ENCODE measurements at regions not wholly inside any gene's neighbourhood (a gene's known extent, or its start where the extent isn't known, plus 50 kb on each side); places are given as distances from the start of the nearest gene placed in this dataset.

DNA sequence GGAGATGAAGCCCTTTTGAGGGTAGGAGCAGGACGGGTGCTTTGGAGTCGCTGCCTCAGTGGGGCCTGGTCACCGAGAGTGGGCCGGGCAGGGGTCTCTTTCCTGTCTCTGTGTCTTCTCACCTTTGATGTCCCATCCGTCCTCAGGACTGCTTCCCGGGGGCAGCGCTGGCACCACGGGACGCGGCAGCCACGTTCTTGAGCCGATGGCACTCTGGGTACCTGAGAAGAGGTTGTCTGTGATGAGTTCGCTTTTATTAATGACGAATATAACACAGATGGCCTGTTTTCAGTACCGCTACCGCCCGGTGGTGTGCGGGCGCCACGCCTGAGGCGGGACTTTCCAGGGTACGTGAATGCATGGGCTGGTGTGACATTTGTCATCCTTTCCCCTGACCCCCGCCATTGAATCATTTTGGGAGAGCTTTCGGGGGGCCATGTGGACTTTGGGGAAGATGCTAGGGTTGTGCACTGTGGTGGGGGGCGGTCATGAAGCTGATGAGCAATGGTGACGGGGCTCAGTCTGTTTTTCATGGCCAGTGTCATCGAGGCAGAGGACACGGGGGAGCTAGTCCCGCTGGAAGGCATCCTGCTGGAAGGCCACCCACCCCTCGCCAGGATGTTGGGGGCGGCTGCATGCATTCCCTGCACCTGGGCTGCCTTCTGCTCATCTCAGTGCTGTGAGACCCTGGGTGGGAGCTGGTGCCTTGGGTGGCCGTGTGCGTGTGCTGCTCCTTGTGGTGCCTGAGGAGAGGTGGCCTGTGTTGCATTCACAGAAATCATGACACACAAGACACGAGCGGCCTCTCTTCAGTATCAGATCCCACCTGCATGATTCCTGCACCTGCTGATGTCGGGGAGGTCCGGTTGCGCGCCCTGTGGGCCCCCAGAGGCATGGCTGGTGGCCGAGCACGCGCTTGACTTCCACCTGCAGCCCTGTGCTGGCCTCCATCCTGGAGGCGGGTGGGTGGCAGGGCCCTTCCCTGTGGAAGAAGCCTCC lies 162.5 kb upstream of the RTL1 start:
- no peak for DNase-seq (ENCODE audit: low read depth, low spot score)

DNA sequence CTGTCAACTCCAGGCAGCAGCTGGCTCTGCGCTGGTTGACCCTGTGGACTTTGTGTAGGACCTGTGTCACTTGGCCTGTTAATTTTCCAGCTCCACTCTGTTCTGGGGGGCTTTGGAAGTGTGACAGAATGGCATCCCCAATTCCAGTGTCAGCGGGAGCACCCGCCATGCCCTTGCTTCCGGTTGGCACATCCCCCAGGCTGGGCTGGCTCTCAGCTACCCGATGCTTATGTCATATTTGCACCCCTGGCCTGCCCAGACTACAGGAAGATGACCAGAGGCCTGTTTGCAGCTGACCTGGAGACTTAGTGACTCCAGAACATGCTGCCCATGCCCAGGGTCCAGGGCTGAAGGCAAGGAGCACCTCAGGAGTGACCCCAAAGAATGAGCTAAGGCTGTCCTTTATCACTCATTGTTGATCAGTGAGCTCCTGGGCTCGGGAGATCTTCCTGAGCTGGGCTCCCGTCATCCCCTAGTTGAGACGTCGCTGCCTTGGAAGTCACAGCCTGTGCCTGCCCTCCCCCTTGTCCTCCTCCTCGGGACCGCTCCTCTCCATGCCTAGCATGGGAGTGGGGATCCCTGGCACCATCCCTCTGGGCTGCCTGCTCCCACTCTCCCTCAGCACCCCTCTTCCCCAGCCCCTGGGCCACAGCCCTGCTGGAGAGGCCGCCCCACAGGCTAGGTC lies 163.4 kb upstream of the RTL1 start:
- DNase-seq (ENCODE audit: low read depth, low spot score), result no peak

DNA sequence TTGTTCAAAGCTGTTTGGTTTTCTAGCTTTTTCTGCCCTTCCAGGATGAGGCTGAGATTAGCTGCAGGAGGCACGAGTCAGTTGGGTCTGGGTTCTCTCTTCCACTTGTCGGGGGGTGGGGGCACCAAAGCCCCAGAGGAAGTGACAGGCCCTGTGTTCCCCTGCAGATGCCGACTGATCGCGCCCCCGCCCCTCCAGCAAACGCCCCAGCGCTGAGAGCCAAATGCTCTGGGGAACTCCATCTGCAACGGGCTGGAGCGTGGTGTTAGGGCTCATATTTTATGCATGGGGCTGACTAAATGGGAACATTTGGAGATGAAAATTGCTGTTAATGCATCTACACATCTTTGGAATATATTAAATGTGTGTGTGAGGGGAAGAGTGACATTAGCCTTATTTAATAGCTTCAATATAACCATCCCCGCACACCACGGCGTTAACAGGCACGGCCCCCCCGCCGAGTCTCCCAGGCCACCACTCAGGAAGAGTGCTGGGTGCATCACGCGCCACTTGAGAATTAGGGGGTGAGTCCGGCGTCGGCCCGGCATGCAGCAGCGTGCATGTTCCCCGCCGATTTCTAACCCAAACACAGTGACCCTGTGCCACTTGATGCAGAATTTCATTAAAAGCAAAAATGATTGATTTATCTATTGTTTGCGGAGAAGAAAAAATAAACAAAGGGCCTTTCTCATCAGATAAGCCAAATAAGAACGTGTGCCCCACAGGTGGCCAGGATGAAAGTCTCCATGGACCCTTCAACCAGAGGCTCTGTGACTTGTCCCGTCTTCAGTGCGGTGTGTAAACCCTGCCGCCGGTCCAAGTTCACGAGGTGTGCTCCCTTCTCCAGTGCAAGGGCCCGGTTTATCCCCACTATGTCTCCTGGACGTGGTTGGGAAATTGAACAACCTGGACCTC lies 165.0 kb upstream of the RTL1 start:
- no peak for DNase-seq (ENCODE audit: low read depth, low spot score)

DNA sequence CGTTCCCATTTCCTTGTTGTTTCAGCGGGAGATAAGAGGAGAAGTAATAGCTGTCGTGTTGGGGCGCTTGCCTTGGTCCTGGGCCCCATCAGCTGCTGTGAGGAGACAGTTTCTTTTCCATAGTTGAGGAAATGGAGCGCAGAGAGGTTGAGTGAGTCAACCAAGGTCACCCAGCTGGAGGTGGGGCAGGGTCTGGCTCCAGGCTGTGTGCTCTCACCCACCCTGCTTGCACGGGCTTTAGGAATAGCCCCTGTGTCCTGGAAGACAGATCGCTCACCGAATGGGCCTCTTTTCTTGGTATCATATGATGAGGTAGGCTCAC lies 165.7 kb upstream of the RTL1 start:
- no peak for DNase-seq (ENCODE audit: low read depth, low spot score)

DNA sequence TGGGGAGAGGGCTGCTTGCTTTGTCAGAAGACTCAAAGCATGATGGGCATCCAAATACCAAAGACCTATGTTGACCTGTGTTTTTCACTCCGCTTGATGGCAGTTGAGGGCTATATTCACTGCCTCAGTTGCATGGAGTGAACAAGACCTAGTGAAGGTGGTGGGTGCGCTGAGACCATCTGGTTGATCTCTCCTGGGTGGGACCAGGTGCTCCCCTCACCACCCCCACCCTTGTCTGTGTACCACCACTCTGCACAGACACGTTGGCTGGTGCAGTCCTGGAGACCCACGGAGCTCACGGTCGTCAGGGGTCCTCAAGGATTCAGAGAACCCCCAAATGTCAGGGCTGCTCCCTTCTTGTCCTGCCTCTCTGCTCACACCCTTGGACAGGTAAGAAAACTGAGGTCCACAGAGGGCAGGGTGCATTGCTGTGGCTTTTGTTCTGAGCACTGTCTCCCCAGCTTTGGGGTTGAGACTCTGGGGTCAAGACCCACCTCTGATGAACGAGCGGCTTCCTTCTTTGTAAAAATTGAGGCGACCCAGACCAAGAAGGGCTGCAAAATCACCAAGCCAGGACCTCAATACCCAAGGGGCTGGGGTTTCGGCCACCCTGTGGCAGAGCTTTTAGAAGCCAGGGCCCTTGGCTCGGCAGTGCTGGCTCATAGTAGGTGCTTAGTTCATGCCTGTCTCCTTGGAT lies 166.3 kb upstream of the RTL1 start:
- no peak for DNase-seq (ENCODE audit: low read depth, low spot score)

DNA sequence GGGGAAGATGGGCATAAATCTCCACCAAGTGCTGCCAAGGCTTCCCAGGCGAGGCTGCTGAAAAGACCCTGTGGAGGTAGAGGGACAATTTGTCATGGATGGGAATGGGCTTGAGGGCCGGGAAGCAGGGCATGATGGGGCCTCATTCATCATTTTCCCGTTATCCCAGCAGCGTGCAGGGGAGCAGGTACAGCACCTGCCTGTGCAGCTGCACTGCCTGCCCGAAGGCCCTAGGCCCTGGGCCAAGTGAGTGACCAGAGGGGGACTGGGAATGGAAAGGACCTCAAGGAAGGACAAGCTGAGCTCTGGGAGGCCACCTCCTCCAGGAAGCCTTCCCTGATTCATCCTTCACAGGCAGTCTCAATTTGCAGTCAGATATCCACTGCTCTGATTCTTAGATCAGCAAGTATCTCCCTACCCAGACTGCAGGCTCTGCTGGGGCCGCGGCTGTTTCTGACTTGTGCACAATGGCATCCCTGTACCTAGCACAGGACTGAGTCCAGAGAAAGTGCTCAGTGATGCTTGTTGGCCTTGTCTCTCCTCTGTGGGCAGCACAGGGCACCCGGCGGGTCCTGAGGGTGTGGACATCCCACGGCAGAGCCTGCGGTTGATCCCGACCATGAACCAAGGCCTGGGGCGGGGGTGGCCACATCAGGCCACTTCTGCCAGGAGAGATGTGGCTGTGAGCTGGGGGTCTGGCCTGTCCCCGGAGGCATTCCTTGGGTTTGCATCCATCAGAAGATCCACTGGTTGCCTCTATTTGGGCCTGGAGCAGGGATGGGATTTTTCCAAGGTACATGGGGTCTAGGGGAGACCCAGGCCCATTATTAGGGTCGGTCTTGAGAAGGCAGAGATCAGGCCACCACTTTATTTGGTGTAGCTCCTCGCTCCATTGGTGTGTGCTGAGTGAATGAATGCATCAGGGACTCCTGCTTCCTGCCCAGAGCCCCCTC lies 167.3 kb upstream of the RTL1 start:
- DNase-seq (ENCODE audit: low read depth, low spot score), result no peak

DNA sequence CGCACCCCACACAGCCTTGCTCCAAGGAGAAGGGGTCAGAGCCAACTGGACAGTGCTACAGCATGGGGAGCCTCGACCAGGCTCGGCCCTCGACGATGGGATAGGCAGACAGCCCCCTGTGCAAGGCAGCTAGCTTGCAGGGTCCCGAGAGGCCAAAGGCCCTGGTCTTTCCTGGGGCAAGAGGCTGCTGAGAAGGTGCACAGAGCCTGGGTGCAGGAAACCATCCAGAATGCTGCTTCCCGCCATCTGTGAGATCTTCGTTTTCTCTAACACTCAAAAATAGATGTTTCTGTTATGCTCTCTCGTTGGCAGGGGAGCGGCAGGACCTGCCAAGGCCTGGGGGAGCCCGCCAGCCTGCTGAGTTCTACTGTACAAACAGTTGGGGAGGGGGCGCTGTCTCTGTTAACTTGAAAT lies 168.0 kb upstream of the RTL1 start:
- no peak for DNase-seq (ENCODE audit: low read depth, low spot score)

DNA sequence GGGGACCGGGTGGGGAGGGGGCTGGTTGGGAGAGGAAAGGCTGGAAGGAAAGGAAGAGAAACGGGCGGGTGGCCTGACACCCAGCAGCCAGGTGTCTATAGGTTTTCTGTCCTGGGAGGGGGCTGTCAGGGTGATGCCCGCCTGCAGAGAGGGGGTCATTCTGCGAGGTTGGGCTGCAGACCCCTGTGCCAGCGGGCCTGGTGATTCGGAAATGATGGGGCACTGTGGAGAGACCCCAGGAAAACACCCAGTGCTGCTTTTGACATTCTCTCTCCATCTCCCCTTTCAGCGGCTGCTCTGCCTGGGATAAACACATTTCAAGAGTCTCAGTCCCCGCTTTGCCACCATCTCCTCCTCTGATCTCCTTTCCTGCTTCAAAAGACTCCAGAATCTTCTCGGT lies 168.5 kb upstream of the RTL1 start:
- no peak for DNase-seq (ENCODE audit: low read depth, low spot score)

DNA sequence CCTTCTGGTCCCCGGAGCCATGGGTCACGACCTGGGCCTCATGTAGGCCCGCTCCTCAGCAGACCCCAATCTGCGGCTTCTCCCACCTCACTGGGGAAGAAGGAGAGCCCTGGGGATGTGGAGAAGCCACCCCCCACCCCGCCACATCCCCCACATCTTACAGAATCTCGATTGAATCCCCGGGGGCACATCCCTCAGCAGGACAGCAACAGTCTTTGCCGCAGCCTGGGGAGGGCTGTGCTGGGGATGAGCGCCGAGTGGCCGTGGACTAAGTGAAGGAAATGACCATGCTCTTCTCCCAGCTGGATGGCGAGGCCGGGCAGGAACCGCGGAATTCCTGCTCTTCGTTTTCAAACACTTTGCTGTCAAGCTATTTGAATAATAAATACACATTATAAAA lies 169.0 kb upstream of the RTL1 start:
- DNase-seq (ENCODE audit: low read depth, low spot score), result no peak

DNA sequence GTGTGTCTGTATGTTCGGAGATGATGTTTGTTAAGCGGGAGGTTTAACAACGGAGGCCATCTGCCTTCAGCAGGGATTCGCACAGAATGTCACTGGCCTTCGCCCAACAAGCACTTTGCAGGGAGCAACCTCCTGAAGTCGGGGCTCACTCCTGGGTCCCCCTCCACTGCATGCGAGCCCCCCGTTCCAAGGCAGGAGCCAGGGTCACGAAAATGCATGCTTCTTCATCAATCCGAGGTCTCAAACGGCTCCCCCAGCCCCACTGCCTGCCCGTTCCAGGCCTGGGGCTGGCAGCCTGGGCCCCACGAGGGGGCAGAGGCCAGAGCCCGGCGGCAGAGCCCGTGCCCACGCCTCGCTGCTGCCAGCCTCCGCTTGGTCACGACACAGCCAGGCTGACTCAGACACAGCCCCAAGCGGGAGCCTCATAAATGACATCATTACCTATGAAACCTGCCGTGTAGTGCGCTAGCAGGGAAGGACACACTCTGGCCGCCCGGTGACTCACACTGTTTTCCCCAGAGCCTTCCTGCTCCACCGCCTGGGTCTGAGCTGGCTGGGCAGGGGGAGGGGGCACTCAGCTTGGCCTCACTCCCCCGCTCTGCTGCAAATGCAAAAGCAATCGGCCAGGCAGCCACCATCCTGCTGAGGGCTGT lies 169.5 kb upstream of the RTL1 start:
- peak; percentile 76 for DNase-seq (ENCODE audit: low read depth, low spot score)

DNA sequence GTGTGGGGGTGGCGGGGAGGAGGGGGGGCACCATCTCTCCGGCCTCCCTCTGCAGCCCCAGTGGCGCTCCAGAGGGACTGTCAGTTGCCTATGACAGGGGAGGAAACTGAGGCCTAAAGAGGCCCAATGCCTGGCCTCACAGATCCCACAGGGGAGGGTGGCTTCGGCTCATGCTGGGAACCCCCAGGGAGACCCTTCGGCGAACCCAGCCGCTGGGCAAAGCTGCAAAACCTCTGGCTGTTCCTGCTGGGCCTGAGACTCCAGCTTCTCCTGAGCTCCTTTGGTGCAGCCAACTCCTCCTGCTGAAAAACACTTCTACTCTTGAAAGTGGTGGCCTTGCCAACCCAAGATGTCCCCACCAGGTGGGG lies 170.1 kb upstream of the RTL1 start:
- DNase-seq (ENCODE audit: low read depth, low spot score), result no peak

DNA sequence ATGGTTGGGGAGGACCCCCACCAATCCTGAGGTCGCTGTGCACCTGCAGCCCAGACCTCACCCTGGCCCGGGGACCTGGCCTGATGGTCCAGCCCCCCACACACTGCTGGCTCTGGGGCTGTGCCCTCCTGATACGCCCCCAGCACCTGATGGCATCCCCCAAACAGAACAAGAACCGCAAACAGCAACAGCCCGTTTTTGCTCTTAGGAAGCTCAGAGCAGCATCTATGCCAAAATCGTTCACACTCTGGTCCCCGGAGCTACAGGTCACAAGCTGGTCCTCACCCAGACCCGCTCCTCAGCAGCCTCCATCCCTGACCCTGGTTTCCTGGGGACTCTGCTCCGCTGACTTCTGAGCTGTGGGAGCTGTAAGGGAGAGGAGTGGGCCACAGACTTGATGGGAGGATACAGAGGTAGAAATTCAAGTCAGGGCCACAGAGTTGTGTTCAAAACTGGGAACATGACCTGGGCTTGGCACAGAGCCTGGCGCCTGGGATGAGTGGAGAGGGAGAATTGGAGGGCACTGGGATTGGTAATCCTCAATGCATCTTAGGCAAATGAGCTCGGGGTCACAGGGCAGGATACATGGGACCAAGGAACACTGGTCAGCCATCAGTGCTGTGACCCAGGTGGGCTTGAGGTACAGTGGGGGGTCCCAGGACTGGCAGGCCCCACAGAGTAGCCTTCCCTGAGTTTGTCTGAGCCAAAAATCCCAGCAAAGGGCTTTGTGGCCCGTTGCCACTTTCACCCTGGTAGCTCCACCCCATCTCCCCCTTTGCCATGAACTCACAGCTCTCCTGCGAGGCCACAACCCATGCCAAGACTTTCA lies 170.9 kb upstream of the RTL1 start:
- no peak for DNase-seq (ENCODE audit: low read depth, low spot score)

DNA sequence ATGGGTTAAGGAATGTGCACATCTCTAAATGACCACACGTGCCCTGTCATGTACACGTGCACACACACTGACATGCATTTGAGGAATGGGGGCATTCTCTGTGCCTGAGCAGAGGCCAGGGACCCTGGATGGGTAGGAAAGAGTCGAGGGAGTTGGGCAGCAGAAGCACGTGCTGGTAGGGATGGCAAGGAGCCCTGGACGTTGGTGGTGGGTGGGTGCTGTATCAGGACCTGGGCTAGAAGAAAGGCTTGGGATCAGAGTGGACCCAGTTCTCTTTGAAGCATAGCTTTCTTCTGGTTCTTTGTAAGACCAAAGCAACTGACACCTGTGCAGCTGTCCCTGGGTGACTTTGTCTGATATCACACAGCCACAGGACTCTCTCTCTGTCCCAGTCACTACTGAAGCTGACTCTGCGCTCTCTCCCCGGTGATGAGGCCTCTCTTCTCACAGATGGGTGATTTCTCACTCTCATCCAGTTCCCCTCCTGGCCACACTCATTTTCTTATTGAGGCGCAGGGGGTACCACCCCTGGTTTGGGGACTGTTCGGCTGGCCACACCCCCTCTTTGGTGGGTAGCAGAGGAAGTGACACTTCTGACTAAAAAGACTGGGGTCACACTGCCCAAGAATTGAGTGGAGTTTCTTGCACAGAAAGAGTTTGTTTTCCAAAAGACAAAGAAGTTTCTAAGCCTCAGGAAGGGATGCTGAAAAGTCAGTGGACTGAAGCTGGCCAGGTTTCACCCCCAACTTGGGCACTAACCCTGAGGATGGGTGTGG lies 171.7 kb upstream of the RTL1 start:
- DNase-seq (ENCODE audit: low read depth, low spot score), result no peak

DNA sequence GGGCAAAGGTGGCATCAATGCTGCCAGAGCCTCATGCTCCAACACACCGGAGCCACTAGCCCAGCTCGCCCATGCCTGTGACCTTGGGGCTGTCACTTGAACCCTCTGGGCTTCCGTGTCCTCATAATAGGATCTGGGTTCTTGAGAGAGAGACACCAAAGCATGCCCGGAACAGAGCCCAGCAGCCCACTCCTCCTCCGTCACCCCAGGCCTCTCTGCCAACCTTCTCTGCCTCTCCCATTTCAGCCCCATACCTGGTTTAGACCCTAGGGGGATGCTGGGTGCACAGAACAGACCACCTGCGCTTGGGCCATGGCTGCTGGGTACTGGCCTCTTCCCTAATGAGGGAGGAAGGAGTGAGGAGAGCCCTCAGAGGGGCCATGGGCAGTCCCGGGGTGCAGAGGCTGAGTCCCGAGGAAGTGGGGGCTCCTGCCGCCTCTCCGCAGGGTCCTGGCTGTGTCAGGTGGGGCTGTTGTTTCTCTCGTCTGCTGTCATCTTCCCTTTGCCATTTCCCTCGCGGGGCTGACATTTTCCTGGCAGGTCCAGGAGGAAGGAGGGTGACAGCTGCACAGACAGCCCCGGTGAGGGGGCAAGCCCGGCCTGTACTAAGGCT lies 172.4 kb upstream of the RTL1 start:
- no peak for DNase-seq (ENCODE audit: low read depth, low spot score)

DNA sequence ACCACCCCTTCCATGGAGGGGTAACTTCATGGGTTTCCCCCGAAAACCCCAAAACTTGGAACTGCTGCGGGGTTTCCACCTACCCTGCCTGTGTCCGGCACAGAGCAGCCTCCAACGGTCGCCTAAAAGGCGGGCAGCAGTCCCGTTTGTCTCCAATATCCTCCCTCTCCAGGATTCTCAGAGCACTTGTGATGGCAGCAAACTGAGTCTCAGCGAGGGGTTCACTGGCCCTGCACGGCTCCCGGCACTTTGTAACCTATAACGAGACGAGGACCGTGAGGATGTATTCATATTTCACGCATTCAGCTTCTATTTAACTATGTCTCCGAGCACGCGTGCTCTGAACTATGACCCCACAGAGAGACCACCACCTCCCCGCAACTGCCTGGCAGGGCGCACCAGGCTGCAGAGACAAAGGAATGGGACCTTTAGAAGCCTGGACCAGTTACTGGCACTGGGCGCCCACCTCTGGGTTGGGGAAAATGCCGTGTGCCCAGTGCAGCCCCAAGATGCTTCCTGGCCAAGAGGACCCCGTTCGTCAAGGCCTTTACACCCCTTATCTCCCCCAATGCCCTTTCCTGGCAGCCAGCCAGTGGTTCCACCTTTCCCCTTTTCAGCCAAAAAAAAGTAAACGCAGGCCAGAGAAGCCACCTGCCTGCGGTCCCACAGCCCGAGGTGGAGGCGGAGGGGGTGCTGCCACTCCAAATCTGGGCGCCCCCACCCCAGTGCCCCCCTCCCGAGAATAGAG lies 173.1 kb upstream of the RTL1 start:
- no peak for DNase-seq (ENCODE audit: low read depth, low spot score)

DNA sequence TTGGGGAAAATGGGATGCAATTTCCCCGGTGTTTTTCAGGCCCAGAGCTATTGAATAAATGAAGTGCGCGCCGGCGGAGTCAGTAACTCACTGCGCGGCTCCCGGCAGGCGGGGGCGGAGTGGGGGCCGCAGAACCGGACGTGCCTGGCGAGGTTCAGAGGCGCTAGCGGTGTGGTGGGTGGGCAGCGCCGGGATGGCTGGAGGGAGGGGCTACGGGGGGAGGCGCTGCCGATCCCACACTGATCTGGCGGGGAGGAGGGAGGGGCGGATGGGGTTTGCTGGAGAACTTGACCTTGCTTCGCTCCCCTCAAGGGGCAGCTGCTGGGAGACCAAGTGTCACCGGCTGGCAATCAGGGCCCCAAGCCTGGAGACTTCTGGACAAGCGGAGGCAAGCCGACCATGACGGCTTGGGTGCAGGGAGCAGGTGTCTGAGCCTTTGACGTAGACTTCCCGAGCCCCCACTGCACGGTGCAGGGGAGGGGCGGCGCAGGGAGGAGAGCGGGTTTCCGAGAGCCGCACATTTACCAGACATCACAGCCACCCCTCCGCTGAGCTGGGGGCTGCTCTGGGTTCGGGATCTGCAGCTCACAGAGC lies 174.1 kb upstream of the RTL1 start:
- no peak for DNase-seq (ENCODE audit: low read depth, low spot score)
